ENCODE measurements at regions not wholly inside any gene's neighbourhood (a gene's known extent, or its start where the extent isn't known, plus 50 kb on each side); places are given as distances from the start of the nearest gene placed in this dataset.

DNA sequence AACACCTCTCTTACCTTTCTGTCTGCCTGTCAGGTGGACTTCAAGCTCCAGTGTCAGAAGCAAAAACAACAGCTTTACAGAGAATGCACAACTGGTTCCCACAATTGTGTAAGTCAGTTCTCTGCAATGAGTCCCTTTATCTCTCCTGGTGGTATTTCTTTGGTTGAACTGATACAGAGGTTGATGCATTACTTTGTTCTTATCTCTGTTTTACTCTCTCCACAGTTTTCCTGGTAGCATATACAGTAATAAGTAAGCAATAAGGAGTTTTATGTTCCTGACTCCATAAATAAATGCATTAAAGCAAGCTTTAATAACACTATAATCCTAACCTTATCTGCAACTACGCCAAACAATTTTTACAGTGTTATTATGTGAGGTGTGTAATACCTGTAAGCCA is 310.3 kb upstream of the GYPC start:
- DNase-seq: no peak

- DNase-seq: no peak
Measured at GRCh38 chr2:126356631-126357030, 299.3 kb upstream of the GYPC start.

- no peak for DNase-seq
Measured at GRCh38 chr2:126358122-126358521, 297.8 kb upstream of the GYPC start.

DNA sequence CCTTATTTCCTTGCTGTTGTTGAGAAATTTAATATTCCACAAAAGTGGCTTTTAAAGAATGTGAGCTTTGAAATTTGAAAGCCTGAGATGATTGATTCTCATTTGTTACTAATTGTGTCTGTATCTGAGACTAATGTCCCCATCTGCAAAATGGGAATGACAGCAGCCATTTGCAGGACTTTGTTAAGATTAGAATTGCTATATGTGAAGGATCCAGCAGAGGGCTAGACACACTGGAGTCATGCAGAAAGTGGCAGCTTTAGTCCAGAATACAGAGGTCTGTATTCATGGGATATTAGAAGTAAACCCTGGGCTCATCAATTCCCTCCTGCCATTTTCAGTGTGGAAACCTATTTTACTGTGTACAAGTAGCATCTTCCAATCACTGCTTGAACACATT is 296.5 kb upstream of the GYPC start:
- no peak for DNase-seq

DNA sequence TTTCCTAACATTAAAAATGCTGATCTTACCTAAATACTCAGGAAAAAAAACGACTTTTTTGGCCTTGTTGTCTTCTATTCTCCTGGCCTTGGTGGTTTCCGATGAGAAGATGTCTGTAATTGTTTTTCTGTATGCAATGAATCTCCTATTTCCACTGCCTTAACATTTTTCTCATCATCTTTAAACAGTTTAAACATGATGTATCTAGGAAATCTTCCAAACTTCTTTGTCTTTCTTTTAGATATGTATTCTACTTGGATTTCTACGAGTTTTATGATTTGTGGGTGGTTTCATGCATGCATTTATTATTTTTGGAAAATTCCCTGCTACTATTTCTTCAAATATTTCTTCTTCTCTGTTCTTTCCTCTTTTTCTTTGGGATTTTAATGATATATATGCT is 288.6 kb upstream of the GYPC start:
- DNase-seq: no peak

DNA sequence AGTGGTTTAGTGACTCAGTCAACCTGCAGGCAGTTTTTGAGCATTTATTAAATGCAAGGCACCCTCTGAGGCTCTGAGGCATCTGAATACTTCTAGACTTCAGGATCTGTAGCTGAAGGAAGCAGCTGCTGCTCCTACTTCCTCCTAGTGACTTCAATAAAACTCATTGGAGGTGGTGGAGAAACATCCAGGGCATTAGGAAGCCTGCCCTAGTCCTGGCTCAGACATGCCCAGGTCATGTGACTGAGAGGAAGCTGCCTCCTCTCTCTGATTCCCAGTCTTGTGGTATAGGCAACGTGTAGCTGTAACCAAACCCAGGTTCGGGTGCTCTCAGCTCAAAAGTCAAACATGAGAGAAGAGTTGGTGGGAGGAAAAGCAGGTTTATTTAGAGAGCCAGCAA is 287.2 kb upstream of the GYPC start:
- no peak for DNase-seq

DNA sequence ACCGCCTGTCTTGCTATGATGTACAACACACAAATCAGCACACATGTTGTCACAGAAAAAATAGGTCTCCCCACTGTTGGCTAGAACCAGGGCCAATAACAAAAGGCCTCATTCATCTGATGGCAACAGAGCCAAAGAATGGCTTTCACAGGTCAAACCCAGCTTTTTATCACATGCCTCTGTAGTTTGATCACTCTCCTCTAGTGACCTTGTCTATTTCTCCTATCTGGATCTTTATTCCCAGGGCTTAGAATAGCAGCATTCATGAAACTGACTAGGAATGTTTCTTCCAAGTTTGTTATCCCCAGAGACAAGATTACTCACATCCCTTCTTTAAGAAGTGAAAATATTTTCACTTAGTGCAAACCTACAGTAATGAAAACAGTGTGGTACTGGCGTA is 285.8 kb upstream of the GYPC start:
- no peak for DNase-seq

- no peak for DNase-seq
Measured at GRCh38 chr2:126372406-126372805, 283.6 kb upstream of the GYPC start.

- DNase-seq: no peak
Measured at GRCh38 chr2:126378176-126378575, 277.8 kb upstream of the GYPC start.

- DNase-seq: no peak
Measured at GRCh38 chr2:126381091-126381490, 274.9 kb upstream of the GYPC start.

DNA sequence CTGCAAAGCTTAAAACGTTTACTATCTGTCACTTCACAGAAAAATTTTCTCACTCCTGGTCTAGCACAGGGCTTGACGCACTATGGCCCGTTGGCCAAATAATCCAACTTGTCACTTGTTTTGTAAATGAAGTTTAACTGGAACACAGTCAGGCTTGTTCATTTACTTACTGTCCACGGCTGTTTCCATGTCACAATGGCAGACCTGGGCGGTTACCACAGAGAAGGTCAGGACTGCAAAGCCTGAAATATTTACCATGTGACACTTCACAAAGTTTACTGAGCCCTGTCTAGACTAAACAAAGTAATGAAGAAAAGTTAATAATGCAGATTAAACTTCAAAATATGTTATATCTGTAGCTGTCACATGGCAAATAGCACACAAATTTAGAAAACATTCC is 273.0 kb upstream of the GYPC start:
- DNase-seq: no peak

GRCh38 chr2:126383800-126384199 is 272.2 kb upstream of the GYPC start:
- DNase-seq: no peak

- DNase-seq: no peak
Measured at GRCh38 chr2:126385441-126385840, 270.5 kb upstream of the GYPC start.

DNA sequence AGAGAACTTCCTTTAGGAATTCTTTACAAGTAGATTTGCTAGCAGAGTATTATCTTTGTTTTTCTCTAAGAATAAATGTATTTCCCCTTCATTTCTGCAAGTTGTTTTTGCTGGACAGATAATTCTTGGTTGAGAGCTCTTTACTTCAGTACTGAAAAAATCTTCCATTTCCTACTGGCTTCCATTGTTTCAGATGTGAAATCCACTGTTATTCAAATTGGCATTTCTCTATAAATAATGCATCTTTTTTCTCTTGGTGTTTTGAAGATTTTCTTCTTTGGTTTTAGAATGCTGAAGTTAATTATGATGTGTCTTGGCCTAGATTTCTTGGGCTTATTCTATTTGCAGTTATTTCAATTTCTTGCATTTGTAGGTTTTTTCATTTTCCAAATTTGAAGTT is 270.0 kb upstream of the GYPC start:
- DNase-seq: no peak

DNA sequence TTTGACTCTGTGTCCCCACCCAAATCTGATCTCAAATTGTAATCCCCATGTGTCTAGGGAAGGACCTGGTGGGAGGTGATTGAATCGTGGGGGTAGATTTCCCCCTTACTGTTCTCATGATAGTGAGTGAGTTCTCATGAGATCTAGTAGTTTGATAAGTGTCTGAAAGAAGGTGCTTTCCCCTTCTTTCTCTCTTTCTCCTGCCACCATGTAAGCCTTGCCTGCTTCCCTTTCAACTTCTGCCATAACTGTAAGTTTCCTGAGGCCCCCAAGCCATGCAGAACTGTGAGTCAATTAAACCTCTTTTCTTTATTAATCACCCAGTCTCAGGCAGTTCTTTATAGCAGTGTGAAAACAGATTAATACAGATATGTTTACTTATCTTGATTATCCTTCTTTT is 266.5 kb upstream of the GYPC start:
- no peak for DNase-seq

DNA sequence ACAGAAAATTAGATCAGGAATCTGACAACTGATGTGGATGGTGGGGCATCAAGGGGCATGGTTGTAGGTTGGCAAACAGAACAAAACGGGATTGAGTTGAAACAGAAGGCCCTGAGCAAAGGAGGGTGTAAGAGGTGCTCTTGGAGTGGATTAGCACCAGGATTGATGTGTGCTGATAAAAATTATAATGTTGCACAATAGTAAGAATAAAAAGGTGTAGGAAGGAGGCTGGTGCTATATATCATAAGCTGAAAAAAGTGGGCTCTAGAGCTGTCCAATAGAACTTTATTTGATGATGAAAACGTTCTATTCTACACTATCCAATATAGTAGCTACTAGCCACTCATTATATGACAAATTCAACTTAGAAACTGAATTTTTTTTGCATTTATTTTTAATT is 263.1 kb upstream of the GYPC start:
- DNase-seq: no peak

- no peak for DNase-seq
Measured at GRCh38 chr2:126399001-126399400, 257.0 kb upstream of the GYPC start.

DNA sequence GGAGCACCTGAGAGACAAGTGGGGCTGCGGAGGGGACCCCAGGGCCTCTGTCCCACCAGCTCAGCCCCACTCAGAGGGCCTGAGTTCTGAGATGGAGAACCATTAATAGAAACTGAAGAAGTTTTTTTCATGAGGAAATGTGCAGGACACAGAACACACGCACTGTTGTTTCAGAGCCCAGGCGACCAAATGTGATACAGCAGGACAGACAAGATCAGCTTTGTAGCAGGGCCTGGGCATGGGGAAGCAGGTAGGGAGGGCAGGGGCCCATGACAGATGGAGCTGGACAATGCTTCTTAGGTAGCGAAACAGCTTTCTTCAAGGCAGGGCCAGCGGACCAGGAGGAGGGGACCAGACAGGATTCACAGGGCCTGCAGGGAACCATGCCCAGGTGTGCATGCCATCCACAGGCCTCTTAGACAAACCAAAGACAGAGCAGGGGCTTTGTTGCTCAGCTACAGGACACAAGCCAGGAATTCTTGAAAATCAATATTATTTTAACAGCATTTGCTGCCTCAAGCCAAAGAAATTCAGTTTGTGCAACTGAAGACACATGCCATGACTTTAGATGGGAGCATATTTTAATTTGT is 252.8 kb upstream of the GYPC start:
- no peak for DNase-seq

GRCh38 chr2:126406267-126406666 is 249.7 kb upstream of the GYPC start:
- DNase-seq: no peak

GRCh38 chr2:126408671-126409070 is 247.3 kb upstream of the GYPC start:
- no peak for DNase-seq

GRCh38 chr2:126409850-126410249 is 246.1 kb upstream of the GYPC start:
- no peak for DNase-seq

DNA sequence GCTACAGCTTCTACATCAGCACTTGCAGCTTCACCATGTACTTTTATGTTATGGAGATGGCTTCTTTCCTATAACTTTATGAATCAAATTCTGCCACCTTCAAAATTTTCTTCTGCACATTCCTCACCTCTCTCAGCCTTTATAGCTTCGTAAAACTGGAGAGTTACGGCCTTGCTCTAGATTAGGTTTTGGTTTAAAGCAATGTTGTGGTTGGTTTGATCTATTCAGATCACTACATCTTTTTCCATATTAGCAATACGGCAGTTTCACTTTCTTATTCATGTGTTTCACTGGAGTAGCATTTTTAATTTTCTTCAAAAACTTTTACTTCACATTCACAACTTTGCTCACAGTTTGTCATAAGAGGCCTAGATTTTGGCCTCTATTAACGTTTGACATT is 242.9 kb upstream of the GYPC start:
- no peak for DNase-seq

DNA sequence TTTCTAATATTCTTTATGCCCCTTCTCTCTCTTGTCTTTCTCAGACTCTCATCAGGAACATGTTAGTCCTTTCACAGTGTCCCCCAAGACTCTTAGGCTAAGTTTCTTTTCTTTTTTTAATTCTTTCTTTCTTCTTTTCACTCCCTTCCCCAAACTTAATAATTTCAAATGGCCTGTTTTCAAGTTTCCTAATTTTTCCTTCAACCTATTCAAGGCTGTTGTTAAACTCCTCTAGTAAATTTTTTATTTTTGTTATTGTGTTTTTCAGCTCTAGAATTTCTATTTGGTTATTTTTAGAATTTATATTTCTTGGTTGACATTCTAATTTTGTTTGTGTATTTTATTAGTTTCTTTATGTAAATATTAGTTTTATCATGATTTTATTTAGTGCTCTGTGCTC is 236.6 kb upstream of the GYPC start:
- DNase-seq: no peak

- no peak for DNase-seq
Measured at GRCh38 chr2:126425943-126426342, 230.0 kb upstream of the GYPC start.

DNA sequence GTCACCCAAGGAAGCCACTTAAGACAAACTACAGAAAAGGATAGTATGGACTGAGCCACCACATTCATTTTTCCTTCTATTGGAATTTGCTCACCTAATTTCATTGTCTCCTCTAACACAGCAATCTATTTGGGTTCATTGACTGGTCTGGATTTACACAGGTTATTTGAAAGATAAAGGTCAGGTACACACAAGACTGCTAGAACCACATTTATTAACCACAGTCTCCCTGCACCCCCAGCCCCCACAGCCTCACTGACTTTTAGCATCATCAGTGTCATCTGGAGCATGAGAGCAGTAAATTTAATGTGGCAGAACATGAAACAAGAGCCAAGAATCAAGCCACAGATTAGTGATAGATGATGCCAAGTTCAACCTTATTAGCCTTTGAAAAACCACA is 226.9 kb upstream of the GYPC start:
- no peak for DNase-seq

- DNase-seq: no peak
Measured at GRCh38 chr2:126431136-126431535, 224.8 kb upstream of the GYPC start.

Measured in dermis blood vessel endothelial cell (primary cell).